ENCODE measurements at regions not wholly inside any gene's neighbourhood (a gene's known extent, or its start where the extent isn't known, plus 50 kb on each side); places are given as distances from the start of the nearest gene placed in this dataset.

DNA sequence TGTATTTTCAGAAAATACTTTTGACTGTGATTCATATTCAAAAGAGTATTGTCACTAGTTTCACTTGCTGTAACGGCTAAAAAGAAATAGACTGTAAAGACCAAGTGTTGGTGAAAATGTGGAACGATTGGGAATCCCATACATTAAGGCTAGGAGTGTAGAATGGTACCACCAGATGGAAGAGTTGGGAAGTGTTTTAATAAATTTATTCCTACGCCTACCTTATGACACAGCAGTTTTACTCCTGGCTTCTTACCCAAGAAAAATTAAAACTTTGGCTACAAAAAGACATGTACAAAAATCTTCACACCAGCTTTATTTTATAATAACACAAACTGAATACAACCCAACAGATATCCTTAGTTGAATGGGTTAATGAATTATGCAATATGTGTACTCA lies 256.2 kb downstream of the TAF11L14 start:
- Histone ChIP-seq H3K9me3 (no peaks in the 10 kb centered on the region), H3K4me1 (no peaks in the 10 kb centered on the region), H3K4me3 (no peak overlapping the region), H3K36me3 (no peaks in the 10 kb centered on the region), H3K27me3 (no peaks in the 10 kb centered on the region), H3K27ac (no peak overlapping the region)
- intact Hi-C loops (cut with DNase I) = no loop called here
- DNase-seq (ENCODE audit: extremely low spot score in 2 of 2) = no peak
- TF ChIP-seq, protein P1, sequence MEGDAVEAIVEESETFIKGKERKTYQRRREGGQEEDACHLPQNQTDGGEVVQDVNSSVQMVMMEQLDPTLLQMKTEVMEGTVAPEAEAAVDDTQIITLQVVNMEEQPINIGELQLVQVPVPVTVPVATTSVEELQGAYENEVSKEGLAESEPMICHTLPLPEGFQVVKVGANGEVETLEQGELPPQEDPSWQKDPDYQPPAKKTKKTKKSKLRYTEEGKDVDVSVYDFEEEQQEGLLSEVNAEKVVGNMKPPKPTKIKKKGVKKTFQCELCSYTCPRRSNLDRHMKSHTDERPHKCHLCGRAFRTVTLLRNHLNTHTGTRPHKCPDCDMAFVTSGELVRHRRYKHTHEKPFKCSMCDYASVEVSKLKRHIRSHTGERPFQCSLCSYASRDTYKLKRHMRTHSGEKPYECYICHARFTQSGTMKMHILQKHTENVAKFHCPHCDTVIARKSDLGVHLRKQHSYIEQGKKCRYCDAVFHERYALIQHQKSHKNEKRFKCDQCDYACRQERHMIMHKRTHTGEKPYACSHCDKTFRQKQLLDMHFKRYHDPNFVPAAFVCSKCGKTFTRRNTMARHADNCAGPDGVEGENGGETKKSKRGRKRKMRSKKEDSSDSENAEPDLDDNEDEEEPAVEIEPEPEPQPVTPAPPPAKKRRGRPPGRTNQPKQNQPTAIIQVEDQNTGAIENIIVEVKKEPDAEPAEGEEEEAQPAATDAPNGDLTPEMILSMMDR (IDR thresholded peaks at IDR 0.05) = no peak

DNA sequence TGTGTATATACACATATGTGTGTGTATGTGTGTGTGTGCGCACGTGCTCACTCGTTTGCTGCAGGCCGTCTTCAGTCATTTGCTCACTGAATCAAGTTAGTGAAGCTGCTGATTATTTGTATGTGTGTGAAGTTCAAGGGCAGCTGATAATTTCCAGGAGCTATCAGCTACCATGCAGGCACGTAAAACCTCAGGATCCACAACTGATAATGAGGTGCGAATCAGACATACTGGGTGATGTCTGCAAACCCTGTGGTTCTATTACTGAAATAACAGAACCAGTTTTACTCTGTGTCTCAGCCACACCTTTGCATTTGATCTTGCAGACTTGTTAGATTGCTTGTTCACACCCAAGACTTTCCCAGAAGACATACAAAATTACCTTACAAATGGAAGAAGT lies 257.6 kb downstream of the TAF11L14 start:
- Histone ChIP-seq H3K27ac (no peak overlapping the region), H3K9me3 (no peaks in the 10 kb centered on the region), H3K4me1 (peaks cover 10% of the 10 kb centered on the region), H3K27me3 (no peaks in the 10 kb centered on the region), H3K4me3 (no peak overlapping the region), H3K36me3 (no peaks in the 10 kb centered on the region)
- DNase-seq (ENCODE audit: extremely low spot score in 2 of 2) = no peak
- intact Hi-C loops (cut with DNase I) = no loop called here
- TF ChIP-seq POLR2AphosphoS5 (IDR thresholded peaks at IDR 0.05; ENCODE audit: insufficient read depth in 1 of 2, low read depth in 1 of 2) (no peak), POLR2A (IDR thresholded peaks at IDR 0.05) (no peak)
- TF ChIP-seq, protein P1 (IDR thresholded peaks at IDR 0.05) = no peak

DNA sequence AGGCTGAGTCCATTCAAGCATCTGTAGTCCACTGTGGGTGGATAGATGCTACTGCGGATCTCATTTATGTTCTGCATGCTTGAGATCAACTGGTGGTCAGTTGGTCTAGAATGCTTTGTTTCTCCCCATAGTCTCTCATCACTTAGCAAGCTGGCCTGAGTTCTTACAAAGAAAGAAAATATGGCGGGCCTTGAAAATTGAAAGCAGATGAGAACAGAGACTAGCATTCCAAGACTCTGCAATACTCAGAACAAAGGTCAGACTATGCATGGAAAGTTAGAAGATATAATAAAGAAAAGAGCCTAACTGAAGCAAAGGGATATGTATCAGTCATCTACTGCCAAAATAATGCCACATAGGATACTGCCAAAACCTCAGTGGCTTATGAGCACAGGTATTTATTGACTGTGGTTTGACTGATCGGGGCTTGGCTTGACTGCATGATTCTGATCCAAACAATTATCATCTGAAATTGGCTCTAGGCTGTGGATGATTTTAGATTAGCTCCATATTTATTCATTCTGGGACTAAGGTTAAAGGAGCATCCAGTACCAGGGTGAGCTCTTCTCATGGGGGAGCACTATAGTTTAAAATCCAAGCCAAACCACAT lies 258.9 kb downstream of the TAF11L14 start:
- peaks cover 15% of the 10 kb centered on the region for H3K4me1 ChIP-seq
- DNase-seq (ENCODE audit: extremely low spot score in 2 of 2) = no peak
- H3K27me3 ChIP-seq = no peaks in the 10 kb centered on the region
- H3K4me3 ChIP-seq = no peak overlapping the region
- no peaks in the 10 kb centered on the region for H3K36me3 ChIP-seq
- intact Hi-C loops (cut with DNase I) = no loop called here
- no peaks in the 10 kb centered on the region for H3K9me3 ChIP-seq
- H3K27ac ChIP-seq = no peak overlapping the region
- no peak for TF ChIP-seq POLR2AphosphoS5 (IDR thresholded peaks at IDR 0.05; ENCODE audit: insufficient read depth in 1 of 2, low read depth in 1 of 2)
- TF ChIP-seq POLR2A (IDR thresholded peaks at IDR 0.05) = no peak
- TF ChIP-seq, protein P1 (IDR thresholded peaks at IDR 0.05) = no peak

DNA sequence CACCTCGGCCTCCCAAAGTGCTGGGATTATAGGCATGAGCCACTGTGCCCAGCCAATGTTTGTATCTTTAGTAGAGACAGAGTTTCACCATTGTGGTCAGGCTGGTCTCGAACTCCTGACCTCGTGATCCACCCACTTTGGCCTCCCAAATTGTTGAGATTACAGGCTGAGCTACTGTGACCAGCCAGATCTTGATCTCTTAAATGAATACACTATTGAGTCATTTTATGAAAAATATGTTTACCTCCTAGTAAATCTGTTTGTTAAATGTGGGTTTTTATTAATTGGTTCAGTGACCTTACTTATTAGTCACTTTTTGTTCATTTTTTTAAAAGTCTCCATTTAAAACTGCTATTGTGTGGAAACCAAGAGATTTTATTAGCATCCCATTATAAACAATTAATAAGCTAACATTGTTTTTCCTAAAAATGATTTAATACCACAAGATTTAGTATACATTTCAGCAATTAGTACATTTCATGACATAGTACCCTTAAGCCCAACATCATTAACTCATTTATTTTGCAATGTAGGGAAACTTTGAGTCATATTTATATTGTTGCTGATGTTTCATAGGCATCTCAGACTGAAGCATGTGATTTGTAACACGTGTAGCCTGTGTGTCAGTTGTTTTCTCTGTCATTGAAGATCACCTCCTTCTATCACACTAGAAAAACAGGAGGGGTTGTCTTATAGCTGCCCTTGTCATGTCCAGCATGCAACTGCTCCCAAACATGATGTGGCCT lies 261.2 kb downstream of the TAF11L14 start:
- H3K4me1 ChIP-seq = peaks cover 15% of the 10 kb centered on the region
- TF ChIP-seq, protein P1 (IDR thresholded peaks at IDR 0.05) = no peak
- peak in 1 of 2 donors; percentile 62 for TF ChIP-seq POLR2AphosphoS5 (IDR thresholded peaks at IDR 0.05; ENCODE audit: insufficient read depth in 1 of 2, low read depth in 1 of 2)
- H3K9me3 ChIP-seq = no peaks in the 10 kb centered on the region
- no peaks in the 10 kb centered on the region for H3K27me3 ChIP-seq
- peak overlapping the region; percentile 40 for H3K27ac ChIP-seq
- intact Hi-C loops (cut with DNase I) = no loop called here
- no peak overlapping the region for H3K4me3 ChIP-seq
- no peaks in the 10 kb centered on the region for H3K36me3 ChIP-seq
- DNase-seq (ENCODE audit: extremely low spot score in 2 of 2) = no peak

DNA sequence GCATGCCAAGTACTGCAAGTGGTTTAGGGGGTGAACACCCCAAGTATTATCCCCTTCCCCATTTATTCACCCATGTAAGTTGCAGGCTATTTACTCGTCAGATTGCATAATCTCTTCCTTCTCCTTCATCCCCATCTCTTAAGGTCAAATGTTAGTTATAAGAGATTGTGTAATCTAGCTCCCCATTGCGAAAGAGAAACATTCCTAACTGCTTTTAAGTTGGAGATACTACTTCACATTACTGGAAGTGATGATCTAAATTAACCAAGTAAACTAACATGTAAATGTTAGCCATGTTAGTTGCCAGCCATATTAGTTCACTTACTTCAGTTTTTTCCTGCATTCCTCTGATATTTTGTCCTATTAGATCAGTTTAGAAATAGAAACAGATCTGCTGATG lies 262.3 kb downstream of the TAF11L14 start:
- Histone ChIP-seq H3K4me3 (no peak overlapping the region), H3K4me1 (peaks cover 15% of the 10 kb centered on the region), H3K9me3 (no peaks in the 10 kb centered on the region), H3K27ac (peak overlapping the region; percentile 40), H3K27me3 (no peaks in the 10 kb centered on the region), H3K36me3 (no peaks in the 10 kb centered on the region)
- DNase-seq (ENCODE audit: extremely low spot score in 2 of 2) = no peak
- intact Hi-C loops (cut with DNase I) = no loop called here
- TF ChIP-seq POLR2AphosphoS5 (IDR thresholded peaks at IDR 0.05; ENCODE audit: insufficient read depth in 1 of 2, low read depth in 1 of 2) = peak in 1 of 2 donors; percentile 78
- TF ChIP-seq, protein P1 (IDR thresholded peaks at IDR 0.05) = no peak

Measured in vagina (tissue), 2 donors.